ENCODE measurements at regions not wholly inside any gene's neighbourhood (a gene's known extent, or its start where the extent isn't known, plus 50 kb on each side); places are given as distances from the start of the nearest gene placed in this dataset.

- no peak for TF ChIP-seq ZFX (IDR thresholded peaks at IDR 0.05; ENCODE audit: borderline replicate concordance)
- no peak for TF ChIP-seq CTCF (IDR thresholded peaks at IDR 0.05)
- H3K27ac ChIP-seq: no peak overlapping the region
These were observed 64.2 kb downstream of the DACT2 start for GRCh38 chr6:168255283-168255881.

- TF ChIP-seq ZFX (IDR thresholded peaks at IDR 0.05; ENCODE audit: borderline replicate concordance) (no peak), CTCF (IDR thresholded peaks at IDR 0.05) (no peak)
- no peak overlapping the region for H3K27ac ChIP-seq
These were observed 67.3 kb downstream of the DACT2 start for GRCh38 chr6:168252267-168252666.

GRCh38 chr6:168250250-168250649 is 69.3 kb downstream of the DACT2 start:
- no peak for TF ChIP-seq CTCF (IDR thresholded peaks at IDR 0.05)
- TF ChIP-seq ZFX (IDR thresholded peaks at IDR 0.05; ENCODE audit: borderline replicate concordance): no peak
- H3K27ac ChIP-seq: no peak overlapping the region

- TF ChIP-seq ZFX (IDR thresholded peaks at IDR 0.05; ENCODE audit: borderline replicate concordance) (no peak), CTCF (IDR thresholded peaks at IDR 0.05) (no peak)
- H3K27ac ChIP-seq: no peak overlapping the region
These were observed 69.8 kb downstream of the DACT2 start for GRCh38 chr6:168249746-168250145.

GRCh38 chr6:168248148-168248620 is 71.4 kb downstream of the DACT2 start:
- H3K27ac ChIP-seq: no peak overlapping the region
- no peak for TF ChIP-seq ZFX (IDR thresholded peaks at IDR 0.05; ENCODE audit: borderline replicate concordance)
- no peak for TF ChIP-seq CTCF (IDR thresholded peaks at IDR 0.05)

- H3K27ac ChIP-seq: no peak overlapping the region
- TF ChIP-seq CTCF (IDR thresholded peaks at IDR 0.05) (no peak), ZFX (IDR thresholded peaks at IDR 0.05; ENCODE audit: borderline replicate concordance) (no peak)
These were observed 72.0 kb downstream of the DACT2 start for GRCh38 chr6:168247443-168248147.

GRCh38 chr6:168244961-168245551 is 74.5 kb downstream of the DACT2 start:
- no peak overlapping the region for H3K27ac ChIP-seq
- no peak for TF ChIP-seq CTCF (IDR thresholded peaks at IDR 0.05)
